SK-N-MC (cell line): ENCODE measurements at regions not wholly inside any gene's neighbourhood (a gene's known extent, or its start where the extent isn't known, plus 50 kb on each side); places are given as distances from the start of the nearest gene placed in this dataset.

Experiments used
- EZH2 ChIP-seq: fragments of 200-600 bp; sonication (generic); IDR thresholded peaks from one replicate; pipeline ENCODE4 v1.6.1; 2017; ENCODE audit warnings: antibody characterized with exemption
- FOXP2 ChIP-seq: optimal IDR thresholded peaks from 2 replicates; pipeline ENCODE3; 2011; ENCODE audit warnings: mild to moderate bottlenecking, moderate library complexity; ENCODE audit not compliant: insufficient read depth; ENCODE audit errors: extremely low read length, control extremely low read depth
- POLR2AphosphoS5 ChIP-seq: IDR thresholded peaks from 2 replicates; pipeline ENCODE4 v1.6.1; 2012; ENCODE audit warnings: mild to moderate bottlenecking, low read depth, low read length, borderline replicate concordance

DNA sequence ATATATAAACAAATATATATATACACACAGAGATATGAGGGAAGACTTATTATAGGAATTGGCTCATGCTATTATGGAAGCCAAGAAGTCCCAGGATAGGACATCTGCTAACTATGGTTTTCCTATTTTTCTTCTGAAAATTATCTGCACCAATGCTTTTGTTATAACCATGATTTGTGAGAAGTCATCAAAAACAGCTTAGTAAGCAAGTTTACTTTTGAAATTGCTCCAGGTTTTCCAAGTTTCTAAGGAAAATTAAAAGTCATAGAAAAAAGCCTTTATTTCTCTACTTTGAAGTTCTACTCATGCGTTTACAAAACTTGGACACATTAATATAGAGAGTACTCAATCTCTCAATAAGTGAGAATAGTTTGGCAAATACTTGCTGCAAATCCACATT is 213.1 kb downstream of the TRAM1L1 start:
- TF ChIP-seq POLR2AphosphoS5 (no peak), EZH2 (no peak), FOXP2 (no peak)
